CD14-positive monocyte (primary cell): ENCODE measurements at regions not wholly inside any gene's neighbourhood (a gene's known extent, or its start where the extent isn't known, plus 50 kb on each side); places are given as distances from the start of the nearest gene placed in this dataset.
A peak's percentile ranks its signal among the peaks of the same experiment; 100 is the strongest.

Experiments
- DNase-seq, 3 donors: peaks; one replicate each; pipeline ENCODE4 v3.0.0-alpha.2; 2011 to 2022
- H2AFZ ChIP-seq: 2 replicates; pipeline ENCODE4 v1.6.0; 2012; ENCODE audit warnings: mild to moderate bottlenecking, low read depth, low read length, inconsistent platforms; ENCODE audit not compliant: insufficient read depth, poor library complexity, severe bottlenecking
- H3K27ac ChIP-seq, 2 donors: 1 replicate in 1 of 2; 2 replicates in 1 of 2; pipeline ENCODE4 v1.5.1; 2012 to 2013; ENCODE audit warnings: low read length in 2 of 2, control low read depth in 1 of 2, inconsistent platforms in 1 of 2, low read depth in 1 of 2, mild to moderate bottlenecking in 1 of 2
- H3K27me3 ChIP-seq, 2 donors: one replicate each; pipeline versions ENCODE4 v1.6.0 to v1.6.1; 2011 to 2013; ENCODE audit warnings: low read length in 2 of 2; ENCODE audit not compliant: control insufficient read depth in 2 of 2, insufficient read depth in 2 of 2
- H3K36me3 ChIP-seq, 2 donors: replicated peaks in 1 of 2; 1 replicate in 1 of 2; 2 replicates in 1 of 2; pipeline versions ENCODE4 v1.5.1 to v1.6.1; 2012 to 2013; ENCODE audit warnings: low read length in 2 of 2, control low read depth in 1 of 2, inconsistent platforms in 1 of 2, mild to moderate bottlenecking in 1 of 2; ENCODE audit not compliant: insufficient read depth in 2 of 2, control insufficient read depth in 1 of 2
- H3K4me1 ChIP-seq, 2 donors: 1 replicate in 1 of 2; 2 replicates in 1 of 2; pipeline versions ENCODE4 v1.5.1 to v1.6.1; 2012 to 2013; ENCODE audit warnings: low read length in 2 of 2, control low read depth in 1 of 2, inconsistent platforms in 1 of 2, mild to moderate bottlenecking in 1 of 2, moderate library complexity in 1 of 2; ENCODE audit not compliant: insufficient read depth in 2 of 2, control insufficient read depth in 1 of 2
- H3K4me2 ChIP-seq: replicated peaks from 2 replicates; pipeline ENCODE3; 2012; ENCODE audit warnings: low read length, moderate library complexity, mild to moderate bottlenecking; ENCODE audit not compliant: poor library complexity, severe bottlenecking; ENCODE audit errors: extremely low read depth
- H3K4me3 ChIP-seq, 3 experiments: fragments of 200-600 bp in 1 of 3; sonication (generic) in 1 of 3; replicated peaks in 1 of 3; 1 replicate in 2 of 3; 2 replicates in 1 of 3; pipeline ENCODE4 v1.5.1; 2011 to 2013; ENCODE audit warnings: low read length in 3 of 3, mild to moderate bottlenecking in 3 of 3, control low read depth in 2 of 3, low read depth in 2 of 3, inconsistent platforms in 1 of 3, moderate library complexity in 1 of 3
- H3K79me2 ChIP-seq: 2 replicates; pipeline ENCODE4 v1.6.0; 2012; ENCODE audit warnings: mild to moderate bottlenecking, control low read depth, inconsistent platforms, low read length, moderate library complexity; ENCODE audit not compliant: insufficient read depth
- H3K9ac ChIP-seq: 2 replicates; pipeline ENCODE4 v1.6.0; 2017; ENCODE audit warnings: low read length, mild to moderate bottlenecking; ENCODE audit not compliant: insufficient read depth, poor library complexity, severe bottlenecking
- H3K9me3 ChIP-seq, 2 donors: replicated peaks in 1 of 2; 1 replicate in 1 of 2; 2 replicates in 1 of 2; pipeline versions ENCODE4 v1.5.1 to v1.6.1; 2012 to 2013; ENCODE audit warnings: low read length in 2 of 2, control low read depth in 1 of 2; ENCODE audit not compliant: control insufficient read depth in 1 of 2, insufficient read depth in 1 of 2
- H4K20me1 ChIP-seq: 2 replicates; pipeline ENCODE4 v1.6.0; 2012; ENCODE audit warnings: mild to moderate bottlenecking, low read length, control low read depth, moderate library complexity; ENCODE audit not compliant: insufficient read depth
- H3K27ac Mint-ChIP-seq, 7 donors: one replicate each; pipeline ENCODE4 v1.8.0; 2020; ENCODE audit warnings: mild to moderate bottlenecking in 7 of 7, mixed read lengths in 7 of 7, moderate library complexity in 6 of 7, inconsistent platforms in 2 of 7
- H3K27me3 Mint-ChIP-seq, 3 donors: one replicate each; pipeline ENCODE4 v1.8.0; 2021 to 2022; ENCODE audit warnings: low read depth in 3 of 3, mild to moderate bottlenecking in 3 of 3, mixed read lengths in 3 of 3, moderate library complexity in 3 of 3, inconsistent platforms in 1 of 3
- H3K36me3 Mint-ChIP-seq, 2 donors: one replicate each; pipeline ENCODE4 v1.8.0; 2020; ENCODE audit warnings: mixed read lengths in 2 of 2, inconsistent platforms in 1 of 2, mild to moderate bottlenecking in 1 of 2
- H3K4me1 Mint-ChIP-seq: one replicate; pipeline ENCODE4 v1.8.0; 2020; ENCODE audit warnings: mild to moderate bottlenecking, mixed read lengths
- H3K4me3 Mint-ChIP-seq, 2 donors: one replicate each; pipeline ENCODE4 v1.8.0; 2020; ENCODE audit warnings: mild to moderate bottlenecking in 2 of 2, mixed read lengths in 2 of 2, moderate library complexity in 1 of 2
- H3K9me3 Mint-ChIP-seq, 7 donors: one replicate each; pipeline ENCODE4 v1.8.0; 2020 to 2022; ENCODE audit warnings: mixed read lengths in 7 of 7, mild to moderate bottlenecking in 6 of 7, moderate library complexity in 6 of 7, inconsistent platforms in 2 of 7
- CTCF ChIP-seq: fragments of 200-600 bp; IDR thresholded peaks from one replicate; pipeline ENCODE4 v1.8.0; 2022; ENCODE audit warnings: antibody characterized with exemption, mild to moderate bottlenecking
- WGBS: methylation state at CpG from one replicate; pipeline ENCODE4 v1.1.5; 2013; ENCODE audit warnings: missing lambda C conversion rate; ENCODE audit not compliant: insufficient coverage; 5-methylcytosine and 5-hydroxymethylcytosine counted together
- intact Hi-C, 2 donors: fragments of 100-400 bp; cut with micrococcal nuclease; formaldehyde crosslinking; loops; one replicate each; pipeline versions ENCODE4 v1.15.0 to v1.15.1; 2023

- no peak for DNase-seq
- Histone ChIP-seq H4K20me1 (no peaks in the 10 kb centered on the region), H3K36me3 (no peaks in the 10 kb centered on the region), H2AFZ (no peak overlapping the region), H3K79me2 (no peaks in the 10 kb centered on the region), H3K4me3 (no peak overlapping the region), H3K27ac (no peak overlapping the region), H3K4me2 (no peak overlapping the region), H3K4me1 (peaks cover 8 to 9% of the 10 kb centered on the region in 2 donors), H3K27me3 (no peaks in the 10 kb centered on the region), H3K9me3 (no peaks in the 10 kb centered on the region), H3K9ac (no peak overlapping the region)
- Mint-ChIP-seq H3K4me3 (no peak overlapping the region), H3K36me3 (no peaks in the 10 kb centered on the region), H3K27me3 (peaks cover 0 to 1% (median 0%) of the 10 kb centered on the region in 3 donors), H3K27ac (no peak overlapping the region), H3K4me1 (peaks cover 27% of the 10 kb centered on the region), H3K9me3 (peaks cover 0 to 7% (median 2%) of the 10 kb centered on the region in 7 donors)
- TF ChIP-seq CTCF: no peak
- WGBS: 100% methylated on average over 1 of the region's 4 CpGs
- intact Hi-C loops: no loop called here
These were observed 170.2 kb upstream of the GOT2 start for GRCh38 chr16:58904291-58904690.

GRCh38 chr16:58889516-58889915 is 155.4 kb upstream of the GOT2 start:
- H3K27ac ChIP-seq: no peak overlapping the region
- Mint-ChIP-seq H3K4me1 (peaks cover 3% of the 10 kb centered on the region), H3K27me3 (no peaks in the 10 kb centered on the region), H3K4me3 (no peak overlapping the region), H3K27ac (no peak overlapping the region), H3K36me3 (no peaks in the 10 kb centered on the region), H3K9me3 (peaks cover 2 to 11% (median 3%) of the 10 kb centered on the region in 7 donors)
- DNase-seq: no peak
- H3K27me3 ChIP-seq: no peaks in the 10 kb centered on the region
- no peak overlapping the region for H3K4me3 ChIP-seq
- intact Hi-C loops: no loop called here
- no CpG with 5 or more reads among the region's 1 CpG for WGBS
- H3K4me1 ChIP-seq: no peaks in the 10 kb centered on the region
- no peaks in the 10 kb centered on the region for H3K79me2 ChIP-seq
- no peak overlapping the region for H3K9ac ChIP-seq
- no peak for TF ChIP-seq CTCF
- H2AFZ ChIP-seq: peak overlapping the region; percentile 23
- H3K4me2 ChIP-seq: no peak overlapping the region
- H3K36me3 ChIP-seq: no peaks in the 10 kb centered on the region
- no peaks in the 10 kb centered on the region for H3K9me3 ChIP-seq
- no peaks in the 10 kb centered on the region for H4K20me1 ChIP-seq
